Iris pigment epithelial cell (primary cell): ENCODE measurements at regions not wholly inside any gene's neighbourhood (a gene's known extent, or its start where the extent isn't known, plus 50 kb on each side); places are given as distances from the start of the nearest gene placed in this dataset.
"Not testable (repeated sequence)": the region's sequence is repeated elsewhere in the genome, so short reads cannot be mapped to it uniquely, and the experiment has no call there.

Experiments
- DNase-seq: peaks from one replicate; pipeline ENCODE4 v3.0.0-alpha.2; 2011; ENCODE audit warnings: low read depth

DNA sequence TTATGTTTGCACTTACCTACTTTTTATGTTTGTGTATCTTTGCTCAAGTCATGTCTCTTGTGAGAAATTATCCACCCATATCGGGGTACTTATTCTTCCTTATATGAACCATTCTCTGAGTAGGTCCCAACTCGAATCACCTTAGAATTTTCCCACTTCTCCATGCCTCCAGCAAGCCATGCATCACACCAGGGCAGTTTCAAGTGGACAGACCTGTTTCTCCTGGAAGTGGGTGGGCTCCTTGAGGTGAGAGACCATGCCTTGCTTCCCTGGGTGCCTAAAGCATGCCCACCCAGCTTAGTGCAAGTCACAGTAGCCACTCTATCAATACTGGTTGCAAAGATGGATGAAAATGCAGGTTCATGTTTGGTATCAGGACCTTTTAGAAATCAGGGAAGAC, 187.2 kb downstream of the KIT start:
- no peak for DNase-seq

GRCh38 chr4:54843946-54844345, 186.2 kb downstream of the KIT start:
- no peak for DNase-seq

GRCh38 chr4:54843106-54843505, 185.3 kb downstream of the KIT start:
- DNase-seq = no peak

DNA sequence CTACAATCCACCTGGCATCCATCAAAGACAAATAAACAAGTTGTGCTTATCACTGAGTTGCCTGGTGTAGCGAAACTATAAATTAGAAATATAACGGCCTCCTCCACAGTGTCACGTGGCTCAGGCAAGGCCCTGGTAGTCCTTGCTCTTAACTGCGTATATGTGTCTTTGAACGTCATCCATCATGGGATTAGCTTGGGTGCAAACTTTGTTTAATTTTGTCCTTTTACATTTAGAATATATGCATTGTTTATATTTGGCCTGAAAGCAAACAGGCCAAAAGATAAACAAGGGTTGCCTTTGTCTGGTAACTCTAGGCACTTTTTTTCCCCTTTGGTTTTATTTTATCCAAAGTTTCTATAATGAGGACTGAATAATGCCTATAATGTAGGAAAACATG, 184.9 kb downstream of the KIT start:
- DNase-seq = no peak

DNA sequence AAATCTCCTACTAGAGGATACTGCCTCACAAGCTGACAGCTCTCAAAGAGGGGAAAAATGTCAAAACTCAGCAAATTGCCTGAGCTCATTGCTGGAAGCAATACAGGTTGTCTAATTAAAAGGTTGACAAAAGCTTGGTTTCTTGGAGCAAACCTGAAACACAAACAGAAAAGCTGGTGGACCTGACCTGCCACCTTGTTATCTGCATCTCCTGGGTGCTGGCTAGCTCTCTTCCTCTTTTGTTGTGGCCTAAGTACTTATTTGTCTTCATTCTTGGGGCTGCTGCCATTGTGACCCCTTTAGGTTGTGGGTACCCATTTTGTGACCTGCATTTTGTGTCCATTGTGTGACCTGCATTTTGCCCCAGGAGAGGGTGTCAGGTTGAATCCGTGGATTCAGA, 184.5 kb downstream of the KIT start:
- DNase-seq = no peak

DNA sequence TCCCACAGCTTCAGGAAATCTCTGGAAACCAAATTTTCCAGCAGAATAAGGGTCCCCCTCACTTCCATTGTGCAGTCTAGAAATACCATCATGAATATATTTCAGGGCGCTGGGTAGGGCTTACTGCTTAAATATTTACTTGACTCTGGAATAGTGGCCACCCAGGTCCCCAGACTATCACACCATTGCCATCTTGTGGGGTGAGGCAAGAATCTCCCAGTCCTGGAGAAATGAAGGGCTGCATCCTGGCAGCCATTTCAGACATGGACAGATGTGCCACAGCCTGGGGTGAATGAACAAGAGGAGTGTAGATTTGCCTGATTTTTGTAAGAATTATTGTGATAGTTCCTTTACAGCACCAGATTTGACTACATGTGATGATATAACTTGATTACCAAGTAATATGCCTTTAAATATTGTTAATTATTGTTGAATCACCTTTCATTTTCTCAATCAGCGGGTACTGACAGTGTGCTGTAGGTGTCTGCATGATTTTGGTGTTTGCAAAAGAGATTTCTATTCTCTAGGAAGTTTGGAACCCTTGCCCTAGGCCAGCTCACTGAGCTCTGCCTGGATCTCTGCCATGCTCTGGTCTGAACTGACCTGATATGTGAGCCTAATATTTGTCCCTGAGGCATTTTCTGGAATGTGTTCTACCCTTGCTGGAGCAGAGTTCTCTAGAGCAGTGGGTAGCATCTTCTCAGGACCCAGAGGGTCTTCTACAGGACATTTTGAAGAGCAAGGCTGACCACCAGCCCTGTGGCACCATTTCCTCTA, 183.4 kb downstream of the KIT start:
- no peak for DNase-seq

GRCh38 chr4:54840430-54840829, 182.7 kb downstream of the KIT start:
- DNase-seq = no peak

- DNase-seq = no peak
These were observed 180.5 kb downstream of the KIT start for GRCh38 chr4:54838301-54838700.

DNA sequence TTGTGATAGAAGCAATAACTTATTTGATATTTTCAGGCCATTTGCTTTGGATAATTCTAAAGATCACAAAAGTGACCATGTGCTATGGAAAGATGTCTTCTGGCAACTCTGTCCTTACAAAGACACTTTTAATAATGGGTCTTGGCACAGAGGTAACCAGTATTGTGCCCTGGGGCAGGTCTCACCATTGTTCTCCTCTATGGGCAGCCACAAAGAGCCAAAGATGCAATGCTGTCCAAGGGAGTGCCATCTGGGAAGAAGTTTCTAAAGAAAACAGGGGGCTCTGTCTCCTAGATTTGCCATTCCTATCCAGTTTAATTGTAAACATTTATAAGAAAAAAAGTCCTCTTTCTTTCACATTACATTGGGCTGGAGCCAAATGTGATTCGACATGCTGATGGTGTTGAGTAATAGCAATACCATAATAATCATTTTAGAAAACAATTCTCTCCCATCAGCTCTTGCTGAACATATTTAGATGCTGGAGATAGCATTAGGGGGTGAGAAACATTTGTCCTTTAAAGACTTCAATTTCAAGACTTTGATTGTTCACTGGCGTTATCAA, 179.9 kb downstream of the KIT start:
- peak; percentile 1 for DNase-seq

DNA sequence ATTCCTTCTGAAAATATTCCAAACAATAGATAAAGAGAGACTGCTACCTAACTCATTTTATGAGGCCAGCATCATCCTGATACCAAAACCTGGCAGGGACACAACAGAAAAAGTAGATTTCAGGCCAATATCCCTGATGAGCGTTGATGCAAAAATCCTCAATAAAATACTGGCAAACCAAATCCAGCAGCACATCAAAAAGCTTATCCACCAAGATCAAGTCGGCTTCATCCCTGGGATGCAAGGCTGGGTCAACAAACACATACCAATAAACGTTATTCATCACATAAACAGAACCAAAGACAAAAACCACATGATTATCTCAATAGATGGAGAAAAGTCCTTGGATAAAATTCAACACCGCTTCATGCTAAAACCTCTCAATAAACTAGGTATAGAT, 170.6 kb downstream of the KIT start:
- DNase-seq = not testable (repeated sequence)

DNA sequence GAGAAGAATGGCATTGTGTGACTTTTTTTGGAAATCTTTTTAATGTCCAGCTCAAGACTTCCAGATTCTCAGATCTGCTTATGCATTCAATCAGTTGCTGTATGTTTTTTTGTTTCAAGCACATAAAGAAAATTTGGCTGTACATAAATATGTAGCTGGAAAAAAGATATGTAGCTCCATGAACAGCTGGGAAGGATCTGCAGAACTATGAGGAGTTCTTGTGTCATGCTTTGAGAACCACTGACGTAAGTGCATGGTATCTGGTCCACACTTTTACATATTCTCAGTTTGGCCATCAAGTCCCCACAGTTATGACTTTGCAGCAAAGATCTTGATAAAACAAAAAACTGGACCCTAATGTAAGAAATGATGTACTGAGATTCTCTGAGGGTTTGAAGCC, 165.9 kb downstream of the KIT start:
- DNase-seq = no peak

GRCh38 chr4:54819034-54819433, 161.3 kb downstream of the KIT start:
- DNase-seq = no peak

DNA sequence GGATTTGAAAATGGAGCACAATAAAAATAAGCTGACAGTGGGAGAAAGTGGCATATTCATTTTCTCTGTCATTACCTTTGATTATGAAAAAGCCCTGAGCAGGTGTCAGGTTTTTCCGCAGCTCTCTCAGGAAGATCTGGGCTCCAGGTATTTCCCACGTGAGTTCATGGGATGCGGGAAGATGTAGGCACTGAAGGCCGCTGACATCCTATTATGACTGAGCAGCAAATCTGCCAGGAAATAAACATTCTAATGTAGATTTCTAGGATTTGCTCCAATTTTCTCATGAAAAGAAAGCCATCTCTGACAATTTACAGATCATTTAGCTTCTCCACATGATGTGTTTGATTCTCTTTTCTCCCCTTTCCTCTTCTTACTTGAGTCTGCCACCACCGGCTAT, 160.7 kb downstream of the KIT start:
- no peak for DNase-seq

DNA sequence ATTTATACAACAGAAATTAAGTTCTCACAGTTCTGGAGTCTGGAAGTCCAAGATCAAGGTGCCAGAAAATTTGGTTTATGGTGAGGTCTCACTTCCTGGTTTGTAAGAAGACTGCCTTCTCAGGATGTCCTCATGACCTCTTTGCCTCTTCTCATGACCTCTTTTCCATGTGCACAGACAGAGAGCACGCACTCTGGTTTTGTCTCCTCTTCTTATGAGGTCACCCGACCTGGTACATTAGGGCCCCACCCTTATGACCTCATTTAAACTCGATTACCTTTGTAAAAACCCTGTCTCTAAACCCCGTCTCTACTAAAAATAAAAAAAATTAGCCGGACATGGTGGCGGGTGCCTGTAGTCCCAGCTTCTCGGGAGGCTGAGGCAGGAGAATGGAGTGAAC, 155.9 kb downstream of the KIT start:
- no peak for DNase-seq

- no peak for DNase-seq
These were observed 148.6 kb downstream of the KIT start for GRCh38 chr4:54806351-54806750.

- no peak for DNase-seq
These were observed 144.6 kb downstream of the KIT start for GRCh38 chr4:54802336-54802735.

GRCh38 chr4:54800831-54801530, 143.2 kb downstream of the KIT start:
- no peak for DNase-seq

- no peak for DNase-seq
These were observed 136.8 kb downstream of the KIT start for GRCh38 chr4:54794579-54794978.

DNA sequence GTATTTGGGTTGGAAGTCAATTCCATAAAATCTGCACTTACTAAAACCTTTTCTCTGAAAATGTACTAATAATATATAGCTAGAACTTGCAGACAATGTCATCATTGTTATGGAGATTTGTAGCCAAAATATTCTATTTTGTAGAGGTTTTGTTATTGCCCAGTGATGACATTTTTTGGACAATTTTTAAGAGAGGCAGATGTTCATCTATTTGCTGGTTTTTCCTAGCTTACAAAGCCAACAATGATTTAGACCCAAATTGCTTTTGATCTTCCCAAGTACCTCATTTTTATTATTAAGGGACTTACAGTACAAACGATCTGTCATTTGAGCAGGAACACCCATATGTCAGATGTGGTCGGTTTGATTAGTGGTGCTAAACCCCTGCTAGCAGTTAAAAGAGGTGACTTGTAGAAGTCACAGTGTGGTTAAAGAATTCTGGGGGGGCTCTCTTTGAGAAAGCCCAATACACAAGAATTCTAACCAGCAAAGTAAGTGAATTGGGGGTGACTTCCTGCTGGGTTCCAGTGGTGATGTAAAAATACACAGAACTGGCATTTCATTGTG, 136.2 kb downstream of the KIT start:
- DNase-seq = no peak
